Esophagus mucosa (tissue), 1 donor: ENCODE measurements at regions not wholly inside any gene's neighbourhood (a gene's known extent, or its start where the extent isn't known, plus 50 kb on each side); places are given as distances from the start of the nearest gene placed in this dataset.
"Not testable (repeated sequence)": the region's sequence is repeated elsewhere in the genome, so short reads cannot be mapped to it uniquely, and the experiment has no call there.

Source experiments
- ATAC-seq: fragments of 200-7000 bp; cut with Tn5 transposase; one replicate; pipeline ENCODE4 v1.9.1; 2020
- donor health status: DM: yes; HTN: yes; CAD: no.

DNA sequence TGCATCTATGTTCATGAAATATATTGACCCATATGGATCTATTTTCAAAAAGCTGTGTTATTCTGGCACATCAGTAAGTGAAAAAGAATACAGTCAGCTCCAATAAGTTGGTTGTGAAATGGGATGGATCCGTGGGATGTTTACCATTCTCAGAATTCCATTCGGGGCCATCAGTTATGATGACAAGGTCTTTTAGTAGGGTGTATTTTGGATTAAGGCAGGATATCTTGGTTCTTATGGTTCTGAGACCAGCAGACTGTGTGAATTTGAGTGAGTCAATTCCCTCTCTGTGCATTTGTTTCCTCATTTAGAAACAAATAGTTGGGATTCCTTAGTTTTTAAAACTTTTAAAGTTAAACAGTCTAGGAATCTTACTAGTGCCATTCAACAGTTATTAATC lies 287.4 kb downstream of the CD109 start:
- no peak for ATAC-seq

DNA sequence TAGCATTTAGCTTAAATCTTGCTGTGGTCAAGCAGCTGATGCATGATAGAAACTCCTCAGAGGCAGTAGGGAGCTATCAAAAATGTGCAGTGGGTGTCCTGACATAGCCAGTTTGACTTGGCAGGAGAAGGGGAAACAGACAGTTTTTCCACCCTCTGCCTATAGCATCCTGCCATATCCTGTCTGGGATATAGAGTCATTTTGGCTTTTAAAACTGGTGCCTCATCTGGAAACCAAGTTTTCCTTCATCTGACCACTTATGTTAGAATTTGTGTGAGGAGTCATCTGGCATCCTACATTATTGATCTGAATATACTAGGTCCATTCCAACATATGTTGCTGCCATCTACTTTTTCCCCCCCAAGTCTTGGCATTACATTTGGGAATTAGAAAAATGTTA lies 284.1 kb downstream of the CD109 start:
- ATAC-seq, result no peak

DNA sequence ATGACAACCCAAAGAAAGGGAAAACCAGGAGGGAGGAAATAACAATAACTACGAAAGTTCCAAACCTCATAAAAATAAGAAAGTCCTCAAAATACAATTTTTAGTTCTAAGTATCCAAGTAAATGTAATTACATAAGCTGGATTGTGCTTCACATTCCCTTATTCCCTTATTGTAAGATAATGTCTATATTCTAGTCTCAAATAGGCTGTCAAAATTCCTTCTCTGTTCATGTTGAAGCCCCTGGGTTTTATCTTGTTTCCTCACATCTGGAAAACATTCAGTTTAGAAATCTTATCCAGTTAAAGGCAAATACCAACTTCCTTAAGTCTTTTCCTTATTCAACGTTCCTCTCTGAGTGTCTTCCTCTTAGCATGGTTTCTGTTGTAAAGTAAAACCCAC lies 282.3 kb downstream of the CD109 start:
- no peak for ATAC-seq

DNA sequence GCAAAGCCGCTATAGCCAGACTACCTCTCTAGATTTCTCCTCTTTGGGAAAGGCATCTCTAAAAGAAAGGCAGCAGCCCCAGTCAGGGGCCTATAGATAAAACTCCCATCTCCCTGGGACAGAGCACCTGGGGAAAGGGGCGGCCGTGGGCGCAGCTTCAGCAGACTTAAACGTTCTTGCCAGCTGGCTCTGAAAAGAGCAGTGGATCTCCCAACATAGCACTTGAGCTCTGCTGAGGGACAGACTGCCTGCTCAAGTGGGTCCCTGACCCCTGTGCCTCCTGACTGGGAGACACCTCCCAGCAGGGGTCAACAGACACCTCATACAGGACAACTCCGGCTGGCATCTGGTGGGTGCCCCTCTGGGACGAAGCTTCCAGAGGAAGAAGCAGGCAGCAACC lies 276.5 kb downstream of the CD109 start:
- ATAC-seq, result not testable (repeated sequence)

DNA sequence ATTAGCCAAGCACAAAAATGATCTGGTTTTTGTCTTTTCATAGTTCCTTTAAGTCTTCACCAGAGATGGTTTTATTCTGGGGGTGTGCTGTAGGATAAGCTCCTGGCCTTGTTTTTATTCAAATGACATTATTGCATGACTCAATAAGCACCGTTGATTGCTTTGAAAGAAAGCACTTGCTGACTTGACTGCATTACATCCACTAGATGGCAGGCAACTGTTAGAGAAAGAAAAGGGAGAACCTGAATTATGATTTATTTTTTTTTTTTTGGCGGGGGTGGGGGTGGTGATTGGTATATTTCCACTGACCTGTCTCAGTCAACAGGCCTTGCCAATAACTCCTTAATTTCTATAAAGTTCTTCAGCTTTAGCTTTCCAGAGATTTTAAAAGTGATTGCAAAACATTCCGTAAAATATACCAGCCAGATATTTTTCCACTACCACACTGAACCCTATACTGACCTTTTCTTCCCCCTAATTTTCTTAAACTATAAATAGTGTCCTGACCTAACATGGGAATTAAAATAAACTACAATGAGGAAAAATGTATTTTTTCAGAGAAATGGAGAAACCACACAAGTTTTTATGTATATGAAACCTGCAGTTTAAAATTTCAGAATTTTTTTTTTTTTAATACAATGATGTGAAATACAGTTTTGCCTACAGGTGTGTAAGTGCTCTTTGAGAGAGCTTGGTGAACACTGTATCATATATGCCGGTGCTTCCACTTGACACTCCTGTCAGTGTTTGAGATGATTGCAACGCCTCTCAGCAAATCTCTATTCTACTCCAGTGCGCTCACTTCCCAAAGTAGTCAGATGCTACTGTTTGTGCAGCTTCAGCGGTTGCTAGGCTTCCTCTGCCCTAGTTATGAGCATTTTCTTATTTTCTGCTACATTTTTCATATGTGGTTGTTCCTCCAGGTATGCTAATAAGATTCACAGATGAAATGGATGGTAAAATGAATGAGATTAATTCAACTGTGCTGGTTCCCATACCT lies 274.3 kb downstream of the CD109 start:
- peak; percentile 59 for ATAC-seq

DNA sequence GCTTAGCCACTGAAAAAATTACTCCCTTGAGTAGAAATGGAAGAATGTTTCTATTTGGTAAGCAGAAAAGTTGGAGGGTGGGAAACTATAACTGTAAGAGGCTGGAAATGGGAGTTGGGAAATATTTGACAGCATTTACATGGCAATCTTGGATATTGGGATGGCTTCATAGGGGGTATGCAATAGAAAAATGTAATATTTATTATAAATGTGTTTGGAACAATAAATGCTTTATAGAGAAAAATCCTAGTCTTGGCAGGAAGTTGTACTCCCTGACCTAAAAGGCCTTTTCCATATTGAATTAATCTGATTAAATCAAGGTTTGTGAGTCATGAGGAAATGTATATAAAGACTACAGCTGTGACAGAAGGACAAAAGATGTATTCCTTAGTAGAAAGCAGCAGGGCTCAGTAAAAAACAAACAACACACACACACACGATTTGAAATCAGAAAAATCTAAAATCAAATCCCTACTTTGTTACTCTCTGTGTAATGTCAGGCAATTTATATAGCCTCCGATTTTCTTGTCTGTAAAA lies 272.3 kb downstream of the CD109 start:
- no peak for ATAC-seq

DNA sequence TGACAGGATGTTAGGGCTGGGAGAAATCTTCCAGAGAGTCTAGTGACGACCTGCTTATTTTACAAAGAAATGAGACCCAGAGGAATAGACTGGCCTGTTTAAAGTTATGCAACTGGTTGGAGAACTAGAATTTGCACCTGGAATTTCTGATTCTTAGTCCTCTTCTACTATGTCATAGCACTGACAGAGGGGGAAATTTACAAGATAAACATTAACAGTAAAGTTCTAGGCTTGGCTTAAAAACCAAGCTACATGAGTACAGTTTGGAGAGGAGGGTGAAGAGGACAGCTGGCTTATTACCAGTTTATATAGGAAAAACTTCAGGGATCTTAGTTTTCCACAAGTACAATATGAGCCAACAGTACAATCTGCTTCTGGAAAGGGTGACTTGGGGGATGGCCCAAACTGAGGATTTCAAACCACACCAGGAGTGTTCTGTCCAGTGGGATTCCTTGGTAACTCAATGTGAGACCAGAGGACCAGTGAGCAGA lies 269.6 kb downstream of the CD109 start:
- no peak for ATAC-seq

DNA sequence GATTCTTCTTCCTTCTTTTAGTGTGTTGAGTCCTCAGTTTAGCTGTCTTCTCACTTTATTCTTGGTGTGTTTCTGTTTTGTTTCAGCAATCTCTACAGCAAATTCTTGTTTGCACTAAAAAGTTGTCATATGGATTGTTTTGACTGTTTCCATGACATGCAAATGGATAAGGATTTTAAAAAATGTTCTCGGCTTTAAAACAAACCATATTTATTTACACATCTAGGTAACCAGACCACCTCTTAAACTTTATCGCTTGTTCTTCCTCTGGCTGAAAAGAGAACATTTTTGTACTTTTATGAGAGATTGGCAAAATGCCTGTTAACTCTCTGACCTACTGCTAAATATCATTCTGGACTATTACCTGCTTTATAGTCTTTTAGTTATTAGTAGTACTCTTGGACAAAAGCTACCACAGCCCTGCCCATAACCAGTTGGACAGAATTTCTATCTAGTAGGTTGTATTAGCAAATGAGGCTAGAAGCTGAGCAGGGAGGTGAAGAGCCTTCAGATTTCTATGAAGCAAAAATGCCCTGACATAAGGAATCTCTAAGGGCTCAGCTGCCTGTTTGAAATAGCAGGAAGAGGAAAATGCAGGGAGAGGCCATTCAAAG lies 268.3 kb downstream of the CD109 start:
- ATAC-seq, result no peak

DNA sequence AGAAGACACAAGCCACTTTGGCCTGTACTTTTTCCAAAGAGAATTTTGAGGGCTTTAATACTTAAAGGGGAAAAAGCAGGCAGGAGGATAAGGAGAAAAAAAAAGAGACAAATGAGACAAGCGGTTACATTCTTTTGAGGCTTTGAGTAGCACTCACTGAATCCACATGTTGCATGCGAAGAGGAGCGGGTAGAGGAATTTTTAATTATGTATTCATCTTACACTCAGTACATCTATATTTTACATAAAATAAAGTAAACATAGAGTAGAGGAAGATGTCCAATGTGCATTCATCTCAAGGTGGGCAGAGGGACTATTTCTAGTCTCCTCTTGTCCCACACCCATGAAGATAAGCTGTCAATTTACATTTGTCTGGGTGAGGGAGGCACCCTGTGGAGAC lies 266.9 kb downstream of the CD109 start:
- ATAC-seq, result no peak

DNA sequence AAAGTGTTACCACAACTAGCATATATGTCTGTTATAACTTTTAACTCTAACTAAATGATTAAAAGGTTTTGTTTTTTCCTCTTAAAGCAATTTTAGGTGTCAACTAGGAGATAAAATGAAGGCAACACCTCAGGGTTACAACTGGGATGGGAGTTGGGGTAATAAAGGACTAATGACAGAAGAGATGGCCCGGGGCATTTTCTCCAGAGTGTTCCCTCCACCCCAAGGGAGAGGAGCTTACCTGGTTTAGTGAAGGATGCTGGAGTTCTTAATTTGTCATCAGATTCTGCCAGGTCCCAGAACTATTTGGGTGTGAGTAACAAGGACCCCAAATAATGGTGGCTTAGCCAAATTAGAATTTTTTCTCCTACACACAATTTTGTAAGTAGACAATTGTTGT lies 260.3 kb downstream of the CD109 start:
- no peak for ATAC-seq

DNA sequence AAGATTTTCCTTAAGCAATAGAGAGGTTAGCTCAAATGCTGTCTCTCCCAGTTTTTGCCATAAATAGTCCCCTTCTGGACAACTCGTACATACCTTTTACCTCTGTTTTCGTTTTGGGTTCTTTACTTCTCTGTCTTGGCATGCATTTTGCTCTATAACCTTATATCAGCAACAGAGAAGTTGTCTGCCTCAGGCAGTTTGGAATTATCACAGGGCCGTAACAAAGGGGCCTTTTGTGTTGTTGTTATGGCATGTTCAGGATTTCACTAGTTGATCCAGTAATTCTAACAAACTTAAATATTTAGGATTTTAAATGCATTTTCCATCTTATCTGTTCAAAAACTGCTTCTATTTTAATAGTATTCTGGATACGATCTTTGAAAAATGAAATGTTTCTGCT lies 259.8 kb downstream of the CD109 start:
- ATAC-seq, result no peak

DNA sequence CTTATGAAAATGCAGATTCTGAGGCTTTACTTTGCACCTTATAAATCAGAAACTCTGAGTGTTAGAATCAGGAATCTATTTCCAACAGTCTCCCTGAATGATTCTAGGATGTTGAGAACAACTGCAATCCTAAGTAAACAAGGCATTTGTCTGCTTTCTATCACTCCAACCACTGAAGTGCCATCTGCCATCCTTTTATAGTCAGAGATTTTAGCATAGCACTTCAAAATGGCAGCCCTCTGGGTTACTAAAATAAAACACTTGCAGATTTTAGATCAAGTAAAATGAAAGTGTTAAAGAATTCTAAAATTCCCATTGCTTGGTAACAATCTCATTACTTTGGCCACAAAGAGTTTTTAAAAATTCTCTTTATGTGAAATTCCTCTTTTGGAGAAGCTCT lies 258.9 kb downstream of the CD109 start:
- ATAC-seq, result no peak

DNA sequence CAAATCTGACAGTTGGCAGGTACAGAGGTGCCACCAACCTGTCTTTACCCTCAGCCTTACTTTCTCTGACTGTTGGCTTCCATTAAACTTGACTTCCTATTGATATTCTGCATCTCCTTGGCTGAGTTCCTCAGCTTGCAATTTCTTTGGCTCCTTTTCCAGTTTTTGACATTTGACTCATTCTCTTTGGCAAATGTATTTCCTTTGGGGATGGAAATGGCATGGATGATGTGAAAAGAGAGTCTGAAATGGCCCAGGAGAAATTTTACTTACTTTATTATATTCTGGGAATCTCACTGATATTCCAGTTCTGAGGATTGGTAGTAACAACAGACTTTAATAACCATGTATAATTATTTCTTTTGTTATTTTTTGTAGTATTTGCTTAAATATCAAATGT lies 255.2 kb downstream of the CD109 start:
- no peak for ATAC-seq

DNA sequence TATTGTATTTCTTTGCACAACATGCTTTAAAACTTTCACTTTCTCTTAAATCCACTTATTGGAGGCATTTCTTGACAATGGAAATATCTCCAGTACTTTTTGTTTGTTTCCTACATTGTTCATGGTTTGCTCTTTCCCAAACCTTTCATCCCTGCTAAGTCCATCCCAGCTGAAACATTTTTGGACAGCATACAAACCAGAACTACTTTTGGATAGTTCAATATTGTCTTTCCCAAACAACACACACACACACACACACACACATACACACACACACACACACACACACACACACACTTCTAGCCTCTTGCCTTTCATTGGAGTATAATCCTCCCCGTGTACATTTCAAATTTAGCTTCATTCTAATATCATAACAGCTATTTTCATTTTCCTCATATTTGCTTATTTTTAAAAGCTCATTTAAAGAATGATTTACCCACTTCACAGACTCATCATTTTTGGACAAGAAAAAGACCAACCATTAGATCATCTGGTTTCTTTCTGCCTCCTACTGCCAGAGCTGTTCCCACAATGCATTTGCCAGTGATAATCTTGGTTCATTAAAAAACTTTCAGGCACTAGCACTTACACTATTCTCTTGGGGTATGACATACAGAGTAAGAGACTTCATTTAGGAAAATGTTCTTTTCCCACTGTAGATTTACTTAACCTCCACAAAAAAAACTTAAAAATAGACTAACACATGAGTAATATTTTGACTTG lies 248.1 kb downstream of the CD109 start:
- no peak for ATAC-seq

DNA sequence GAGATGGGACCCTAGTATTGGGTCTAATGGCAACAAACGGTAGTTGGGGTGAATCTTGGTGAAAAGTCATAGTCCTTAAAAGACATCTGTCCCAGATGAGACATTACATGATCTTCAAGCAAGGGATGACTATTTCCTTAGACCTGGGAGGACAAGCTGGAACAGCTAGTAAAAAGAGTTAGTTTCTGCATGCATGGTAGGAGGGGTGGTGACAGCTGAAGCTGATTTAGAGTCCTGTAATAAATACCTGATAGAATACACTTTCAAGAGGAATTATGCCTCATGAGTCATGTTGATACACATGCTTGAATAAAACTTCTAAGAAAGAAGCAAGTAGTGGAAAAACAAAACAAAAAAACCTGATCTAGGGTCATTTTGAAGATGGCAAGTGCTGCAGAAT lies 247.4 kb downstream of the CD109 start:
- ATAC-seq, result no peak

DNA sequence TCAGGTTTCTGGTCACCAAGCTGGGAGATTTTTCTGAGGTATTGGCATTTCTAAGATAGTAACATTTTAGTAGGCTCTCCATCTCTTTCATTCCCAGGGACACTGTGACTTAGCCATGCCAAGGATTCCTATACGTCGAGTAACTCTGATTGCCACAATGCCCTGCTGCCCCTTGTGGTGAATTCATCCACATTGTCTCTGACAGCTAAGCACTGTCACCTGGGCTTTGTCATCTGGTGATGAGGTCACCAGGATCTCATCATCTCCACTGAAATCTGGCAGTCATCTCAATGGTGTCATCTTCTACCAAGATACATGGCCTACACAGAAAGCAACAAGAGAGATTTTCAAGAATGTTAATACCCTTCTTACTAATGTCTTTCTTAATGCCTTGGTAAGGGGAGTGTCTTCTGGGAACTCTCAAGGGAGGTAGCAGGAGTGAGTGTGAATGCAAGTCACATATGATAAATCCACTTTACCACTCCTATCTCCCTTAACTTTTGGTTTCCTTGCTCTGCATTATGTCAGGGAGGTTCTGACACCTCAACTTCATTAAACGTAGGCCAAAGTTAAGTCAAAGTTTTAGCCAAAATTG lies 246.7 kb downstream of the CD109 start:
- peak; percentile 42 for ATAC-seq

DNA sequence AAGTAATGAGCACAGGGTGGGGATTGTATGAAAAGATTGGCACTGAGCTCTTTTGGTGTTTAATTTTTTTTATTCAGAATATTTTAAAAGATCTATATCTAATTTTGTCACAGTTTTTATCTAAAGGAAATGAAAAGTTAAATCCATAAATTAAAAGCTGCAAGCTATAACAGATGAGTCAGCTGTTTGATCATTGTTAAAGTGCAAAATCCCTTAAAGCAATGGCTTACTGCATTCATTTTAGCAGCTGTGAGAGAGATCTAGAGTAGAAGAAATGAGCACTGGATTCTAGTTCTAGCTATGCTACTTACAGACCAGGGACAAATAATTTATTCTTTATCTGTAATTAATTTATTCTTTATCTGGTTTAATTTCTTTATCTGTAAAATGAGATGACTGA lies 245.9 kb downstream of the CD109 start:
- no peak for ATAC-seq

DNA sequence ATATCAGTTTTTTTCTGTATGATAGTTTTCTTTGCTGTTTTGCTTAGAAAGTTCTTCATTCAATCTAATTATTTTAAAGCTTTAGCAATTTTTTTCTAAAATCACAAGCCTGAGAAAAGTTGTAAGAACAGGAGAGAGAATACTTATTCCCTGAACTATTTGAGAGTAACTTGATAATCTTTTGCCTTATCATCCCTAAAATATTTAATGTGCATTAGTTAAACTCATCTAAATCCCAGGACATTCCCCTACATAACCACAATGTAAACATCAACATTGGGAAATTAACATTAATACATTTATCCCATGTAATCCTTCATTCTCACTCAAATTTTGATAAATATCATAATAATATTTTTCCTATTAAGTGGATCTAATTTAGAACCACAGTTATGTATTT lies 241.8 kb downstream of the CD109 start:
- no peak for ATAC-seq

DNA sequence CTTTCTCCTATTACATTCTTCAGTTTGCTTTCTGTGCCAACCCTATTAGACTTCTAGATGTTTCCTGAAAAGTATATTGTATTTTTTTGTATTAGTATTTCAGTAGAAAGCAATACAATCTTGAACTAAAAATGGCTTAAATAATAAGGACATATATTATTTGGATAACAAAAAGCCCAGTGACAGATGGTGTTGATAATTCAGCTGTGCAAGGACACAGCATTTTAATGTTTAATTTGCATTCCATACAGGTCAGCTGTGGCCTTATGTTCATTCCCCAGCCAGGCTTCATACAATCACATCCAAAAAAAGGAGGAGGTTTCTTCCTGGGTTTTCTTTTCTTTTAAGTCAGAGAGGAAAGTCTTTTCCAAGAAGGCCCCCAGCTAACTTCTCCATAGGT lies 236.9 kb downstream of the CD109 start:
- ATAC-seq, result no peak

DNA sequence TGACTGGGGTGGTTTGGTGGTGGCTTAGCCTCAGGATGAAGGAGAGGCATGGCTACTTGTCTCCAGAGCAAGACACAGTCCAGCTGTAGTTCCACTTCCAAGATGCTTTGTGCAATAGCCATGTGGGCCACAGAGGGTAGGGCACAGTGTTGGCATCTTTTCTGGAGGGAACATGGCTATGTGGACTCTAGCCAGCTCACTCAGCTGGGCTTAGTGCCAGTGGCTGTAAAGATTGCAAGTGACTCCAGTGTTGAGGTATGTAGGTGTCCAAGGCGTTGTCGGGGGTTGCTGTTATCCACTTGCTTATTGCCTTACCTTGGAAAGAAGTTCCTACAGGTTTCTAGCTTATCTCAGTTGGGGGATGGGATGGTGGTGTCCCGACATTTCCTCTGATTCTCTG lies 233.4 kb downstream of the CD109 start:
- no peak for ATAC-seq

DNA sequence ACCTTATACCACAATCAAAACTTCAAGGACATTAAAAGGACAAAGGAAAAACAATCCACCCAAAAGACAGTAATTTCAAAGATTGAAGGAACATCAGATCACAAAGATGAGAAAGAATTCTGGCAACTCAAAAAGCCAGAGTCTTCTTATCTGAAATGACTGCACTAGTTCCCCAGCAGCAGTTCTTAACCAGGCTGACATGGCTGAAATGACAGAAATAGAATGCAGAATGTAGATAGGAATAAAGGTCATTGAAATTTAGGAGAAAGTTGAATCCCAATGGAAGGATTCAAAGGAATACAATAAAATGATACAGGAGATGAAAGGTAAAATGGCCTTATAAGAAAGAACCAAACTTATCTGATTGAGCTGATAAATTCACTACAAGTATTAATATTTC lies 231.4 kb downstream of the CD109 start:
- no peak for ATAC-seq

DNA sequence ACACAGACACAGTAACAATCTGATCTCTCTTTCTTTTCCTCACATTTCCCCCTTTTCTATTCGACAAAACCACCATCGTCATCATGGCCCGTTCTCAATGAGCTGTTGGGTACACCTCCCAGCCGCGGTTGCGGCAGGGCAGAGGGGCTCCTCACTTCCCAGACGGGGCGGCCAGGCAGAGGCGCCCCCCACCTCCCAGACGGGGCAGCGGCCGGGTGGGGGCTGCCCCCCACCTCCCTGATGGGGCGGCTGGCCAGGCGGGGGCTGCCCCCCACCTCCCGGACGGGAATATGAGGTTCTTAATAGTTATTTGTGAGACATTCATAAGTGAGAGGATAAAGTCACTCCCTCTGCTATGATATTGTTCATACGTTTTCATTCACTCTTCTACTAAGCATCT lies 229.7 kb downstream of the CD109 start:
- not testable (repeated sequence) for ATAC-seq
